ENCODE measurements at regions not wholly inside any gene's neighbourhood (a gene's known extent, or its start where the extent isn't known, plus 50 kb on each side); places are given as distances from the start of the nearest gene placed in this dataset.

- Histone ChIP-seq H3K9ac (ENCODE audit: low read depth, low read length) (no peak overlapping the region), H3K36me3 (ENCODE audit: insufficient read depth, low read depth, low read length) (no peaks in the 10 kb centered on the region), H3K27ac (ENCODE audit: low read length) (no peak overlapping the region), H3K9me3 (ENCODE audit: insufficient read depth, low read depth, low read length) (no peaks in the 10 kb centered on the region), H3K27me3 (ENCODE audit: insufficient read depth, low read length) (no peaks in the 10 kb centered on the region), H3K4me3 (ENCODE audit: low read length) (no peak overlapping the region), H3K4me1 (ENCODE audit: insufficient read depth, low read length) (peaks cover 17% of the 10 kb centered on the region; the same call in 1 of the 2 replicates)
Observed at GRCh38 chr20:11769825-11770224, 147.9 kb upstream of the BTBD3 start.

- Histone ChIP-seq H3K27me3 (ENCODE audit: insufficient read depth, low read length) (no peaks in the 10 kb centered on the region), H3K9me3 (ENCODE audit: insufficient read depth, low read depth, low read length) (no peaks in the 10 kb centered on the region), H3K4me3 (ENCODE audit: low read length) (no peak overlapping the region), H3K36me3 (ENCODE audit: insufficient read depth, low read depth, low read length) (no peaks in the 10 kb centered on the region), H3K4me1 (ENCODE audit: insufficient read depth, low read length) (peaks cover 9% of the 10 kb centered on the region; the same call in 1 of the 2 replicates), H3K27ac (ENCODE audit: low read length) (no peak overlapping the region), H3K9ac (ENCODE audit: low read depth, low read length) (no peak overlapping the region)
Observed at GRCh38 chr20:11772226-11772730, 145.4 kb upstream of the BTBD3 start.

- H3K9ac ChIP-seq (ENCODE audit: low read depth, low read length), result no peak overlapping the region
- peaks cover 15% of the 10 kb centered on the region for H3K4me1 ChIP-seq (ENCODE audit: insufficient read depth, low read length)
Observed at GRCh38 chr20:11776687-11777086, 141.0 kb upstream of the BTBD3 start.

GRCh38 chr20:11777387-11778205 is 140.1 kb upstream of the BTBD3 start:
- H3K36me3 ChIP-seq (ENCODE audit: insufficient read depth, low read depth, low read length), result no peaks in the 10 kb centered on the region
- peaks cover 23% of the 10 kb centered on the region for H3K4me1 ChIP-seq (ENCODE audit: insufficient read depth, low read length)
- H3K9me3 ChIP-seq (ENCODE audit: insufficient read depth, low read depth, low read length), result no peaks in the 10 kb centered on the region
- H3K27me3 ChIP-seq (ENCODE audit: insufficient read depth, low read length), result no peaks in the 10 kb centered on the region
- peak overlapping the region; percentile 38; the same call in 1 of the 2 replicates for H3K4me3 ChIP-seq (ENCODE audit: low read length)
- no peak overlapping the region; the same call in 1 of the 2 replicates for H3K9ac ChIP-seq (ENCODE audit: low read depth, low read length)
- no peak overlapping the region for H3K27ac ChIP-seq (ENCODE audit: low read length)

More at GRCh38 chr20:11776687-11777086, 141.0 kb upstream of the BTBD3 start:
- H3K9me3 ChIP-seq (ENCODE audit: insufficient read depth, low read depth, low read length), result no peaks in the 10 kb centered on the region
- H3K36me3 ChIP-seq (ENCODE audit: insufficient read depth, low read depth, low read length), result no peaks in the 10 kb centered on the region
- no peak overlapping the region for H3K4me3 ChIP-seq (ENCODE audit: low read length)
- no peaks in the 10 kb centered on the region for H3K27me3 ChIP-seq (ENCODE audit: insufficient read depth, low read length)
- H3K27ac ChIP-seq (ENCODE audit: low read length), result no peak overlapping the region

DNA sequence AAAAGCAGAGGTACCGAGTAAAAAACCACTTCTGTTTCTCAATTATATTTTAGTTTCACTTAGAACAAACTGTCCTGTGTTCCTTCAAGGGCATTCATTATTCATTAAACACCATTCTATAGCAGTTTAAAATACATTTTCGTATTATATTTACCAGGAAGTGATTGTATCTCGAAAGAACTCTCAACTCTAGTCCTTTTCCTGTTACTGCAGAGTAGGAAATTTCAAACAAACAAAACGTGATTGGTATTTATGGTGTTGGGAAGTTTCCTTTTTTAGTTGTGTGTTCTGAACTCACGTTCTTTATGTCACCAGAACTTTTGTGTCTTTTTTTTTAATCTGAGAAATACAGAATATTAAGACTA is 139.5 kb upstream of the BTBD3 start:
- no peaks in the 10 kb centered on the region for H3K27me3 ChIP-seq (ENCODE audit: insufficient read depth, low read length)
- H3K4me3 ChIP-seq (ENCODE audit: low read length), result no peak overlapping the region
- H3K4me1 ChIP-seq (ENCODE audit: insufficient read depth, low read length), result peaks cover 29% of the 10 kb centered on the region
- no peak overlapping the region for H3K9ac ChIP-seq (ENCODE audit: low read depth, low read length)
- H3K27ac ChIP-seq (ENCODE audit: low read length), result no peak overlapping the region
- no peaks in the 10 kb centered on the region for H3K36me3 ChIP-seq (ENCODE audit: insufficient read depth, low read depth, low read length)
- H3K9me3 ChIP-seq (ENCODE audit: insufficient read depth, low read depth, low read length), result no peaks in the 10 kb centered on the region

GRCh38 chr20:11780765-11781369 is 136.8 kb upstream of the BTBD3 start:
- H3K4me3 ChIP-seq (ENCODE audit: low read length), result no peak overlapping the region
- peaks cover 45% of the 10 kb centered on the region for H3K4me1 ChIP-seq (ENCODE audit: insufficient read depth, low read length)
- no peaks in the 10 kb centered on the region for H3K9me3 ChIP-seq (ENCODE audit: insufficient read depth, low read depth, low read length)
- H3K27me3 ChIP-seq (ENCODE audit: insufficient read depth, low read length), result no peaks in the 10 kb centered on the region
- H3K9ac ChIP-seq (ENCODE audit: low read depth, low read length), result no peak overlapping the region
- H3K36me3 ChIP-seq (ENCODE audit: insufficient read depth, low read depth, low read length), result no peaks in the 10 kb centered on the region
- H3K27ac ChIP-seq (ENCODE audit: low read length), result no peak overlapping the region

GRCh38 chr20:11783102-11783850 is 134.4 kb upstream of the BTBD3 start:
- peak overlapping the region; percentile 35; the same call in 1 of the 2 replicates for H3K9ac ChIP-seq (ENCODE audit: low read depth, low read length)
- H3K4me3 ChIP-seq (ENCODE audit: low read length), result peak overlapping the region; percentile 41; the same call in 1 of the 2 replicates
- no peaks in the 10 kb centered on the region for H3K9me3 ChIP-seq (ENCODE audit: insufficient read depth, low read depth, low read length)
- no peaks in the 10 kb centered on the region for H3K36me3 ChIP-seq (ENCODE audit: insufficient read depth, low read depth, low read length)
- H3K27ac ChIP-seq (ENCODE audit: low read length), result peak overlapping the region; percentile 13
- H3K27me3 ChIP-seq (ENCODE audit: insufficient read depth, low read length), result no peaks in the 10 kb centered on the region
- peaks cover 41% of the 10 kb centered on the region for H3K4me1 ChIP-seq (ENCODE audit: insufficient read depth, low read length)

GRCh38 chr20:11785885-11786507 is 131.7 kb upstream of the BTBD3 start:
- Histone ChIP-seq H3K9me3 (ENCODE audit: insufficient read depth, low read depth, low read length) (no peaks in the 10 kb centered on the region), H3K4me1 (ENCODE audit: insufficient read depth, low read length) (peaks cover 41% of the 10 kb centered on the region), H3K4me3 (ENCODE audit: low read length) (no peak overlapping the region), H3K27me3 (ENCODE audit: insufficient read depth, low read length) (no peaks in the 10 kb centered on the region), H3K9ac (ENCODE audit: low read depth, low read length) (no peak overlapping the region), H3K36me3 (ENCODE audit: insufficient read depth, low read depth, low read length) (no peaks in the 10 kb centered on the region), H3K27ac (ENCODE audit: low read length) (no peak overlapping the region)

GRCh38 chr20:11790046-11790445 is 127.6 kb upstream of the BTBD3 start:
- Histone ChIP-seq H3K4me1 (ENCODE audit: insufficient read depth, low read length) (peaks cover 29% of the 10 kb centered on the region), H3K27ac (ENCODE audit: low read length) (no peak overlapping the region), H3K9me3 (ENCODE audit: insufficient read depth, low read depth, low read length) (no peaks in the 10 kb centered on the region), H3K36me3 (ENCODE audit: insufficient read depth, low read depth, low read length) (no peaks in the 10 kb centered on the region), H3K9ac (ENCODE audit: low read depth, low read length) (no peak overlapping the region), H3K27me3 (ENCODE audit: insufficient read depth, low read length) (no peaks in the 10 kb centered on the region), H3K4me3 (ENCODE audit: low read length) (no peak overlapping the region)

DNA sequence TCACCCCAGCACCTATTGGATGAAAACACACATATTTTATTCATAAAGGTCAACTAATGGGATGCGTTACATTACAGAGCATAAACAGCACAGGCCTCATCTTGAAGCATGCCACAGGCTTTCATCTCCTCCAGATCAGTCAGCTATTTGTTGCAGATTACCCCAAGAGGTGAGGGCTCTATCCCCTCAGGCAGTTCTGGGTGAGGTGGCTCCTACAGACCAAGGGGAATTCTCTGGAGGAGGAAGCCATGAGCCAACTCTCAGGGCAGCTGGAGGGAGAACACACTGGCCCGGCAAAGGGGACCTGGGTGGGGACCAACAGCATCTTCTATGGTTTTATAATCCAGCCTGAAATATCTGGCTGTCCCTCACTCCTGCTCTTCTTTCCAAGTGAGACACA is 126.4 kb upstream of the BTBD3 start:
- Histone ChIP-seq H3K27ac (ENCODE audit: low read length) (no peak overlapping the region), H3K9ac (ENCODE audit: low read depth, low read length) (no peak overlapping the region), H3K27me3 (ENCODE audit: insufficient read depth, low read length) (no peaks in the 10 kb centered on the region), H3K36me3 (ENCODE audit: insufficient read depth, low read depth, low read length) (no peaks in the 10 kb centered on the region), H3K4me1 (ENCODE audit: insufficient read depth, low read length) (peaks cover 29% of the 10 kb centered on the region), H3K9me3 (ENCODE audit: insufficient read depth, low read depth, low read length) (no peaks in the 10 kb centered on the region), H3K4me3 (ENCODE audit: low read length) (no peak overlapping the region)

- no peaks in the 10 kb centered on the region for H3K9me3 ChIP-seq (ENCODE audit: insufficient read depth, low read depth, low read length)
- no peak overlapping the region for H3K9ac ChIP-seq (ENCODE audit: low read depth, low read length)
- no peaks in the 10 kb centered on the region; the same call in 1 of the 2 replicates for H3K27me3 ChIP-seq (ENCODE audit: insufficient read depth, low read length)
- H3K27ac ChIP-seq (ENCODE audit: low read length), result no peak overlapping the region
- H3K36me3 ChIP-seq (ENCODE audit: insufficient read depth, low read depth, low read length), result no peaks in the 10 kb centered on the region
- no peak overlapping the region for H3K4me3 ChIP-seq (ENCODE audit: low read length)
- H3K4me1 ChIP-seq (ENCODE audit: insufficient read depth, low read length), result peaks cover 27% of the 10 kb centered on the region
Observed at GRCh38 chr20:11791835-11792567, 125.7 kb upstream of the BTBD3 start.

All from iPS-20b (cell line).